ENCODE measurements at regions not wholly inside any gene's neighbourhood (a gene's known extent, or its start where the extent isn't known, plus 50 kb on each side); places are given as distances from the start of the nearest gene placed in this dataset.

DNA sequence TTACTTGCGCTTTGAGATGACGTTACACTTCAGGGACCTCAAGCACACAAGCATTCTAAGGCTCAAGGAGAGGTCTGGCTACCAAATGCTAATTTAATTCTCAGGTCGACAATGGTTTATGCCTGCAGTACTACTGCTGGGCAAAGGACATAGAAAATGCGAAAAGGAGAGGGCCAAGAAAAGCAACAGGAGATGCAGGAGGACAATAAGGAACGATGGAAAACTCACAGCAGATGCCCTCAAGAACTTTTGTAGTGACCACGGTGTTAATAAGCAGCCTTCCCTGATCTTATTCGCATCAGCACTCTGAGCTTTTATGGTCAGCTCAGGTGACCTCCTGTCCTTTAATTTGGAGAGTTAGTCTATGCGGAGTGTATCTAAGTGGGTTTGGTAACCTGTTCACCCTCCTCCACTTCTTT lies 146.3 kb downstream of the GPR85 start:
- CTCF ChIA-PET, result no interaction called here
- no peak overlapping the region for H3K27ac ChIP-seq (ENCODE audit: low read length)
- H3K36me3 ChIP-seq (ENCODE audit: low read depth, low read length), result no peaks in the 10 kb centered on the region
- peak overlapping the region; percentile 95 for H2AFZ ChIP-seq (ENCODE audit: low read length)
- ATAC-seq, result peak; percentile 39
- no peaks in the 10 kb centered on the region for H4K20me1 ChIP-seq (ENCODE audit: low read length)
- intact Hi-C loops (cut with micrococcal nuclease), result loop anchor here (10.0 kb wide), 1 partner anchor 174 kb away; the partner anchor contains the start of gene SMIM30
- H3K9ac ChIP-seq (ENCODE audit: low read length), result peak overlapping the region; percentile 67
- TF ChIP-seq CTCF (conservative IDR thresholded peaks at IDR 0.05; ENCODE audit: low read depth, low read length), result no peak
- TF ChIP-seq EZH2 (IDR thresholded peaks at IDR 0.05; ENCODE audit: low read length, unreplicated experiment), result no peak
- no peak for TF ChIP-seq EZH2phosphoT487 (IDR thresholded peaks at IDR 0.05; ENCODE audit: borderline replicate concordance, low read length)
- DNase-seq, result no peak
- H3K79me2 ChIP-seq (ENCODE audit: low read length), result peaks cover 14% of the 10 kb centered on the region; the same call in 1 of the 2 replicates
- peak overlapping the region; percentile 89 for H3K4me3 ChIP-seq (ENCODE audit: low read length)
- H3K4me1 ChIP-seq (ENCODE audit: insufficient read depth, low read length), result peaks cover 5% of the 10 kb centered on the region; the same call in 1 of the 2 replicates
- H3K4me2 ChIP-seq (ENCODE audit: low read length), result peak overlapping the region; percentile 80
- no peaks in the 10 kb centered on the region for H3K9me2 ChIP-seq (replicated peaks; ENCODE audit: low read length)
- H3K27me3 ChIP-seq (ENCODE audit: low read length), result no peaks in the 10 kb centered on the region
- TSS peak; percentile 98 for BruUV-seq (replicated peaks)
- POLR2A ChIA-PET (ENCODE audit: unreplicated experiment), result interaction anchor here (0.5 to 1.2 kb wide), 3 partner anchors 10 to 122 kb away, joined by 3 to 5 read pairs (median 3); no protein-coding TSS in a partner anchor
- H3K9me3 ChIP-seq (ENCODE audit: low read length), result no peaks in the 10 kb centered on the region
- H3F3A ChIP-seq (ENCODE audit: low read length, unreplicated experiment), result no peaks in the 10 kb centered on the region

GRCh38 chr7:112939574-112940313 lies 146.9 kb downstream of the GPR85 start:
- no TSS peak for BruUV-seq (replicated peaks)
- no peaks in the 10 kb centered on the region for H3K36me3 ChIP-seq (ENCODE audit: low read depth, low read length)
- no peaks in the 10 kb centered on the region for H4K20me1 ChIP-seq (ENCODE audit: low read length)
- peak overlapping the region; percentile 67 for H3K9ac ChIP-seq (ENCODE audit: low read length)
- H3K79me2 ChIP-seq (ENCODE audit: low read length), result peaks cover 14% of the 10 kb centered on the region; the same call in 1 of the 2 replicates
- intact Hi-C loops (cut with micrococcal nuclease), result loop anchor here (10.0 kb wide), 1 partner anchor 175 kb away; the partner anchor contains the start of gene SMIM30
- TF ChIP-seq EZH2 (IDR thresholded peaks at IDR 0.05; ENCODE audit: low read length, unreplicated experiment), result no peak
- TF ChIP-seq EZH2phosphoT487 (IDR thresholded peaks at IDR 0.05; ENCODE audit: borderline replicate concordance, low read length), result no peak
- TF ChIP-seq CTCF (conservative IDR thresholded peaks at IDR 0.05; ENCODE audit: low read depth, low read length), result no peak
- ATAC-seq (peak; percentile 96), DNase-seq (peak; percentile 98)
- H3K4me1 ChIP-seq (ENCODE audit: insufficient read depth, low read length), result peaks cover 5% of the 10 kb centered on the region; the same call in 1 of the 2 replicates
- H3K9me2 ChIP-seq (replicated peaks; ENCODE audit: low read length), result no peaks in the 10 kb centered on the region
- H3K27ac ChIP-seq (ENCODE audit: low read length), result no peak overlapping the region
- ChIA-PET CTCF (no interaction called here), POLR2A (ENCODE audit: unreplicated experiment) (interaction anchor here (0.5 to 1.2 kb wide), 3 partner anchors 9 to 123 kb away, joined by 3 to 5 read pairs (median 3); no protein-coding TSS in a partner anchor)
- peak overlapping the region; percentile 95 for H2AFZ ChIP-seq (ENCODE audit: low read length)
- peak overlapping the region; percentile 89 for H3K4me3 ChIP-seq (ENCODE audit: low read length)
- peak overlapping the region; percentile 96 for H3K4me2 ChIP-seq (ENCODE audit: low read length)
- H3K9me3 ChIP-seq (ENCODE audit: low read length), result no peaks in the 10 kb centered on the region
- H3K27me3 ChIP-seq (ENCODE audit: low read length), result no peaks in the 10 kb centered on the region
- no peaks in the 10 kb centered on the region for H3F3A ChIP-seq (ENCODE audit: low read length, unreplicated experiment)
